ENCODE measurements at regions not wholly inside any gene's neighbourhood (a gene's known extent, or its start where the extent isn't known, plus 50 kb on each side); places are given as distances from the start of the nearest gene placed in this dataset.
"Not testable (repeated sequence)": the region's sequence is repeated elsewhere in the genome, so short reads cannot be mapped to it uniquely, and the experiment has no call there.

GRCh38 chr13:101003566-101003965 is 329.0 kb upstream of the TMTC4 start:
- no peak for DNase-seq (ENCODE audit: low read depth)

- DNase-seq (ENCODE audit: low read depth): no peak
Measured at GRCh38 chr13:100989392-100989791, 314.8 kb upstream of the TMTC4 start.

GRCh38 chr13:100988921-100989320 is 314.3 kb upstream of the TMTC4 start:
- no peak for DNase-seq (ENCODE audit: low read depth)

- DNase-seq (ENCODE audit: low read depth): peak; percentile 26
Measured at GRCh38 chr13:100987948-100988347, 313.4 kb upstream of the TMTC4 start.

GRCh38 chr13:100986571-100986970 is 312.0 kb upstream of the TMTC4 start:
- no peak for DNase-seq (ENCODE audit: low read depth)

- DNase-seq (ENCODE audit: low read depth): no peak
Measured at GRCh38 chr13:100984085-100984705, 309.6 kb upstream of the TMTC4 start.

GRCh38 chr13:100983111-100983510 is 308.5 kb upstream of the TMTC4 start:
- DNase-seq (ENCODE audit: low read depth): no peak

- DNase-seq (ENCODE audit: low read depth): no peak
Measured at GRCh38 chr13:100980171-100980570, 305.6 kb upstream of the TMTC4 start.

- DNase-seq (ENCODE audit: low read depth): no peak
Measured at GRCh38 chr13:100977841-100978240, 303.2 kb upstream of the TMTC4 start.

GRCh38 chr13:100976993-100977392 is 302.4 kb upstream of the TMTC4 start:
- DNase-seq (ENCODE audit: low read depth): no peak

- DNase-seq (ENCODE audit: low read depth): not testable (repeated sequence)
Measured at GRCh38 chr13:100975666-100976065, 301.1 kb upstream of the TMTC4 start.

- DNase-seq (ENCODE audit: low read depth): no peak
Measured at GRCh38 chr13:100962585-100962984, 288.0 kb upstream of the TMTC4 start.

- no peak for DNase-seq (ENCODE audit: low read depth)
Measured at GRCh38 chr13:100961186-100961585, 286.6 kb upstream of the TMTC4 start.

- no peak for DNase-seq (ENCODE audit: low read depth)
Measured at GRCh38 chr13:100958831-100959230, 284.2 kb upstream of the TMTC4 start.

- no peak for DNase-seq (ENCODE audit: low read depth)
Measured at GRCh38 chr13:100957741-100958140, 283.1 kb upstream of the TMTC4 start.

GRCh38 chr13:100954430-100955305 is 280.1 kb upstream of the TMTC4 start:
- no peak for DNase-seq (ENCODE audit: low read depth)

- no peak for DNase-seq (ENCODE audit: low read depth)
Measured at GRCh38 chr13:100951016-100951415, 276.4 kb upstream of the TMTC4 start.

GRCh38 chr13:100948937-100949336 is 274.3 kb upstream of the TMTC4 start:
- DNase-seq (ENCODE audit: low read depth): not testable (repeated sequence)

- DNase-seq (ENCODE audit: low read depth): no peak
Measured at GRCh38 chr13:100946588-100946987, 272.0 kb upstream of the TMTC4 start.

GRCh38 chr13:100944791-100945345 is 270.3 kb upstream of the TMTC4 start:
- DNase-seq (ENCODE audit: low read depth): no peak

- no peak for DNase-seq (ENCODE audit: low read depth)
Measured at GRCh38 chr13:100942742-100943141, 268.1 kb upstream of the TMTC4 start.
